ENCODE measurements at regions not wholly inside any gene's neighbourhood (a gene's known extent, or its start where the extent isn't known, plus 50 kb on each side); places are given as distances from the start of the nearest gene placed in this dataset.

- FAIRE-seq (no peak), DNase-seq (ENCODE audit: low read depth in 1 of 2, low spot score in 2 of 2) (no peak)
- 92% methylated on average over 1 of the region's 1 CpG; no CpG with 5 or more reads in 1 of the 2 experiments for WGBS, 2 experiments (ENCODE audit: extremely low coverage in 1 of 2, insufficient coverage in 1 of 2, insufficient read length in 1 of 2, insufficient replicate concordance in 2 of 2, low coverage in 1 of 2, low lambda C conversion rate in 2 of 2, missing lambda C conversion rate in 1 of 2)
- Histone ChIP-seq H3K79me2 (ENCODE audit: control insufficient read depth in 1 of 2, insufficient read depth in 2 of 2, low read length in 2 of 2) (no peaks in the 10 kb centered on the region), H2AFZ (ENCODE audit: low read length) (no peak overlapping the region), H4K91ac (replicated peaks; ENCODE audit: insufficient read length, low read length) (no peak overlapping the region), H2BK120ac (replicated peaks; ENCODE audit: low read depth, low read length) (no peak overlapping the region), H3K36me3 (ENCODE audit: control insufficient read depth in 2 of 4, insufficient read depth in 4 of 4, low read length in 3 of 4) (no peaks in the 10 kb centered on the region), H3K56ac (replicated peaks; ENCODE audit: insufficient read length, low read depth, low read length) (no peak overlapping the region), H2BK20ac (ENCODE audit: low read length) (no peak overlapping the region), H3K9me3 (ENCODE audit: insufficient read depth in 2 of 2, low read depth in 1 of 2, low read length in 1 of 2) (no peaks in the 10 kb centered on the region), H3K23me2 (ENCODE audit: low read depth, low read length) (no peaks in the 10 kb centered on the region), H3K18ac (ENCODE audit: extremely low read depth, low read length) (no peak overlapping the region), H2AK5ac (ENCODE audit: low read depth, low read length) (no peak overlapping the region), H3K4me2 (ENCODE audit: insufficient read depth in 1 of 2, low read depth in 2 of 2, low read length in 2 of 2) (no peak overlapping the region), H3K27ac (ENCODE audit: low read depth, low read length) (no peak overlapping the region), H3K4me1 (replicated peaks in 1 of 4; ENCODE audit: control insufficient read depth in 3 of 4, insufficient read depth in 4 of 4, low read length in 3 of 4) (no peaks in the 10 kb centered on the region), H2BK12ac (ENCODE audit: low read depth, low read length) (no peak overlapping the region), H4K8ac (ENCODE audit: extremely low read depth, insufficient read depth, low read length) (no peak overlapping the region), H4K20me1 (replicated peaks in 1 of 2; ENCODE audit: control insufficient read depth in 1 of 2, insufficient read depth in 2 of 2, low read length in 2 of 2) (no peaks in the 10 kb centered on the region), H3K4me3 (ENCODE audit: extremely low read depth in 1 of 4, insufficient read depth in 2 of 4, low read depth in 3 of 4, low read length in 4 of 4) (no peak overlapping the region), H3K23ac (ENCODE audit: insufficient read length) (no peak overlapping the region), H2BK15ac (ENCODE audit: low read length) (no peak overlapping the region), H3K14ac (ENCODE audit: insufficient read length) (no peak overlapping the region), H3K4ac (replicated peaks; ENCODE audit: insufficient read length, low read depth, low read length) (no peak overlapping the region), H2BK5ac (ENCODE audit: low read depth, low read length) (no peak overlapping the region), H3K79me1 (ENCODE audit: low read depth, low read length) (no peaks in the 10 kb centered on the region), H4K5ac (ENCODE audit: insufficient read length, low read depth, low read length) (no peak overlapping the region), H3K27me3 (replicated peaks in 1 of 4; ENCODE audit: control insufficient read depth in 3 of 4, extremely low read depth in 1 of 4, insufficient read depth in 3 of 4, low read length in 3 of 4) (no peaks in the 10 kb centered on the region), H3K9ac (replicated peaks in 1 of 4; ENCODE audit: extremely low read depth in 1 of 4, low read depth in 3 of 4, low read length in 3 of 4) (no peak overlapping the region)
- ChIA-PET CTCF (ENCODE audit: partially characterized antibody) (interaction anchor here (0.6 to 1.7 kb wide), 4 partner anchors 9 to 1023 kb away, joined by 3 to 5 read pairs (median 4); no protein-coding TSS in a partner anchor), POLR2A (ENCODE audit: partially characterized antibody) (no interaction called here)
- TF ChIP-seq POU5F1 (IDR thresholded peaks at IDR 0.05; ENCODE audit: low read depth, low read length) = no peak
- TF ChIP-seq KDM1A (IDR thresholded peaks at IDR 0.05; ENCODE audit: borderline replicate concordance, low read length) = no peak
- no peak for TF ChIP-seq BCL11A (IDR thresholded peaks at IDR 0.05; ENCODE audit: low read depth in 2 of 2, low read length in 2 of 2)
- no peak for TF ChIP-seq CHD1 (IDR thresholded peaks at IDR 0.05; ENCODE audit: low read depth, low read length)
- TF ChIP-seq SP4 (IDR thresholded peaks at IDR 0.05; ENCODE audit: low read length) = no peak
These were observed 1741.8 kb upstream of the CDH9 start for GRCh38 chr5:28780083-28780692.

All from H1 (cell line).